H1 (cell line): ENCODE measurements at regions not wholly inside any gene's neighbourhood (a gene's known extent, or its start where the extent isn't known, plus 50 kb on each side); places are given as distances from the start of the nearest gene placed in this dataset.

Source experiments
- CTCF ChIA-PET: fragments of 300-600 bp; sonication (Branson Sonifier 250); formaldehyde crosslinking; loops from one replicate; lab custom pipeline; 2021; ENCODE audit not compliant: partially characterized antibody; lab: Charles Lee
- POLR2A ChIA-PET: fragments of 300-600 bp; sonication (Branson Sonifier 250); formaldehyde crosslinking; loops from one replicate; lab custom pipeline; 2021; ENCODE audit warnings: inconsistent platforms; ENCODE audit not compliant: partially characterized antibody; lab: Charles Lee
- DNase-seq, 2 experiments: peaks; one replicate each; pipeline versions ENCODE4 v3.0.0 to v3.0.0-alpha.2; 2010 to 2022; ENCODE audit warnings: low spot score in 2 of 2, low read depth in 1 of 2, mixed read lengths in 1 of 2
- FAIRE-seq: peaks from 2 replicates; lab custom pipeline; 2011; peaks lifted over from hg19 to GRCh38; lab: Jason Lieb, UNC
- H2AFZ ChIP-seq: 2 replicates; pipeline ENCODE4 v1.8.1; 2012; ENCODE audit warnings: low read length, inconsistent platforms
- H2AK5ac ChIP-seq: 2 replicates; pipeline ENCODE4 v1.6.1; 2013; ENCODE audit warnings: low read depth, low read length
- H2BK120ac ChIP-seq: replicated peaks from 2 replicates; pipeline ENCODE3; 2013; ENCODE audit warnings: low read depth, low read length, inconsistent platforms
- H2BK12ac ChIP-seq: 2 replicates; pipeline ENCODE4 v1.6.1; 2013; ENCODE audit warnings: low read depth, low read length
- H2BK15ac ChIP-seq: 2 replicates; pipeline ENCODE4 v1.6.1; 2013; ENCODE audit warnings: low read length
- H2BK20ac ChIP-seq: 2 replicates; pipeline ENCODE4 v1.6.1; 2013; ENCODE audit warnings: low read length
- H2BK5ac ChIP-seq: 2 replicates; pipeline ENCODE4 v1.6.1; 2013; ENCODE audit warnings: low read depth, low read length
- H3K14ac ChIP-seq: 2 replicates; pipeline ENCODE4 v1.6.1; 2013; ENCODE audit warnings: inconsistent platforms; ENCODE audit not compliant: insufficient read length
- H3K18ac ChIP-seq: 2 replicates; pipeline ENCODE4 v1.6.1; 2013; ENCODE audit warnings: low read length; ENCODE audit errors: extremely low read depth
- H3K23ac ChIP-seq: 2 replicates; pipeline ENCODE4 v1.6.1; 2013; ENCODE audit warnings: inconsistent platforms; ENCODE audit not compliant: insufficient read length
- H3K23me2 ChIP-seq: 2 replicates; pipeline ENCODE4 v1.6.1; 2013; ENCODE audit warnings: low read depth, low read length
- H3K27ac ChIP-seq: 2 replicates; pipeline ENCODE4 v1.6.1; 2011; ENCODE audit warnings: low read depth, low read length, inconsistent platforms
- H3K27me3 ChIP-seq, 4 experiments: replicated peaks in 1 of 4; 1 replicate in 1 of 4; 2 replicates in 3 of 4; pipeline versions ENCODE4 v1.6.1 to v1.8.1; 2011 to 2013; ENCODE audit warnings: low read length in 3 of 4, mild to moderate bottlenecking in 3 of 4, inconsistent platforms in 2 of 4, mixed read lengths in 2 of 4, moderate library complexity in 1 of 4; ENCODE audit not compliant: control insufficient read depth in 3 of 4, insufficient read depth in 3 of 4; ENCODE audit errors: extremely low read depth in 1 of 4
- H3K36me3 ChIP-seq, 4 experiments: 2 replicates each; pipeline versions ENCODE4 v1.6.1 to v1.8.1; 2011 to 2013; ENCODE audit warnings: mild to moderate bottlenecking in 4 of 4, low read length in 3 of 4, moderate library complexity in 2 of 4, control low read depth in 1 of 4, inconsistent platforms in 1 of 4; ENCODE audit not compliant: insufficient read depth in 4 of 4, control insufficient read depth in 2 of 4
- H3K4ac ChIP-seq: replicated peaks from 2 replicates; pipeline ENCODE3; 2013; ENCODE audit warnings: low read length, low read depth, mixed read lengths, inconsistent platforms; ENCODE audit not compliant: insufficient read length
- H3K4me1 ChIP-seq, 4 experiments: replicated peaks in 1 of 4; 1 replicate in 1 of 4; 2 replicates in 3 of 4; pipeline versions ENCODE4 v1.6.1 to v1.8.1; 2011 to 2013; ENCODE audit warnings: low read length in 3 of 4, inconsistent platforms in 2 of 4, mixed read lengths in 1 of 4; ENCODE audit not compliant: insufficient read depth in 4 of 4, control insufficient read depth in 3 of 4
- H3K4me2 ChIP-seq, 2 experiments: 2 replicates each; pipeline versions ENCODE4 v1.6.1 to v1.8.1; 2011 to 2013; ENCODE audit warnings: low read depth in 2 of 2, low read length in 2 of 2, control low read depth in 1 of 2, inconsistent platforms in 1 of 2, mild to moderate bottlenecking in 1 of 2; ENCODE audit not compliant: insufficient read depth in 1 of 2
- H3K4me3 ChIP-seq, 4 experiments: fragments of 200-600, 300-600 bp in 1 of 4; sonication (generic), shearing (Covaris generic), sonication (Bioruptor Twin) in 1 of 4; 2 replicates each; pipeline versions ENCODE4 v1.5.1 to v1.8.1; 2011 to 2016; ENCODE audit warnings: low read length in 4 of 4, low read depth in 3 of 4, control low read depth in 2 of 4, inconsistent platforms in 2 of 4, mild to moderate bottlenecking in 2 of 4, mixed read lengths in 1 of 4, moderate library complexity in 1 of 4; ENCODE audit not compliant: insufficient read depth in 2 of 4; ENCODE audit errors: extremely low read depth in 1 of 4
- H3K56ac ChIP-seq: replicated peaks from 2 replicates; pipeline ENCODE3; 2013; ENCODE audit warnings: low read depth, mild to moderate bottlenecking, mixed read lengths, low read length, inconsistent platforms; ENCODE audit not compliant: insufficient read length
- H3K79me1 ChIP-seq: 2 replicates; pipeline ENCODE4 v1.6.1; 2013; ENCODE audit warnings: low read depth, low read length, control low read depth
- H3K79me2 ChIP-seq, 2 experiments: 2 replicates each; pipeline versions ENCODE4 v1.6.1 to v1.8.1; 2012 to 2013; ENCODE audit warnings: low read length in 2 of 2, mild to moderate bottlenecking in 2 of 2, inconsistent platforms in 1 of 2; ENCODE audit not compliant: insufficient read depth in 2 of 2, control insufficient read depth in 1 of 2
- H3K9ac ChIP-seq, 4 experiments: replicated peaks in 1 of 4; 1 replicate in 1 of 4; 2 replicates in 3 of 4; pipeline versions ENCODE4 v1.6.1 to v1.8.1; 2011 to 2013; ENCODE audit warnings: low read depth in 3 of 4, low read length in 3 of 4, control low read depth in 2 of 4, mild to moderate bottlenecking in 2 of 4, moderate library complexity in 2 of 4, inconsistent platforms in 1 of 4; ENCODE audit errors: extremely low read depth in 1 of 4
- H3K9me3 ChIP-seq, 2 experiments: 2 replicates each; pipeline versions ENCODE4 v1.6.1 to v1.8.1; 2012 to 2013; ENCODE audit warnings: mild to moderate bottlenecking in 2 of 2, moderate library complexity in 2 of 2, control low read depth in 1 of 2, inconsistent platforms in 1 of 2, low read depth in 1 of 2, low read length in 1 of 2, mixed read lengths in 1 of 2; ENCODE audit not compliant: insufficient read depth in 2 of 2
- H4K20me1 ChIP-seq, 2 experiments: replicated peaks in 1 of 2; 2 replicates each; pipeline versions ENCODE3 to v1.8.1; 2011 to 2013; ENCODE audit warnings: inconsistent platforms in 2 of 2, low read length in 2 of 2, mild to moderate bottlenecking in 1 of 2; ENCODE audit not compliant: insufficient read depth in 2 of 2, control insufficient read depth in 1 of 2
- H4K5ac ChIP-seq: 2 replicates; pipeline ENCODE4 v1.6.1; 2013; ENCODE audit warnings: low read length, low read depth, mixed read lengths, inconsistent platforms; ENCODE audit not compliant: insufficient read length
- H4K8ac ChIP-seq: 2 replicates; pipeline ENCODE4 v1.8.0; 2013; ENCODE audit warnings: mild to moderate bottlenecking, moderate library complexity, low read length, inconsistent platforms; ENCODE audit not compliant: insufficient read depth; ENCODE audit errors: extremely low read depth
- H4K91ac ChIP-seq: replicated peaks from 2 replicates; pipeline ENCODE3; 2013; ENCODE audit warnings: low read length, mixed read lengths, inconsistent platforms; ENCODE audit not compliant: insufficient read length
- BACH1 ChIP-seq: IDR thresholded peaks from 2 replicates; pipeline ENCODE4 v1.6.1; 2012; ENCODE audit warnings: low read length, improper control_type of control experiment
- FOSL1 ChIP-seq: IDR thresholded peaks from 2 replicates; pipeline ENCODE4 v1.6.1; 2011; ENCODE audit warnings: mild to moderate bottlenecking, low read depth, low read length, moderate library complexity; ENCODE audit not compliant: insufficient read depth
- HDAC2 ChIP-seq, 2 experiments: fragments of 300-600 bp in 1 of 2; sonication (generic) in 1 of 2; IDR thresholded peaks; 2 replicates each; pipeline ENCODE4 v1.6.1; 2011 to 2012; ENCODE audit warnings: low read depth in 2 of 2, low read length in 2 of 2, mild to moderate bottlenecking in 2 of 2, moderate library complexity in 2 of 2, borderline replicate concordance in 1 of 2, inconsistent platforms in 1 of 2
- HDAC6 ChIP-seq: IDR thresholded peaks from one replicate; pipeline ENCODE4 v1.7.1; 2012; ENCODE audit warnings: low read depth, mild to moderate bottlenecking, inconsistent platforms, low read length, moderate library complexity
- KDM1A ChIP-seq: fragments of 200-600, 300-600 bp; sonication (generic); IDR thresholded peaks from 2 replicates; pipeline ENCODE4 v1.7.1; 2016; ENCODE audit warnings: mild to moderate bottlenecking, low read length, borderline replicate concordance
- NRF1 ChIP-seq: IDR thresholded peaks from 2 replicates; pipeline ENCODE4 v1.6.1; 2011; ENCODE audit warnings: mild to moderate bottlenecking, low read depth, low read length, improper control_type of control experiment
- PHF8 ChIP-seq: fragments of 200-600 bp; sonication (generic); conservative IDR thresholded peaks from 2 replicates; pipeline ENCODE4 v1.7.1; 2012; ENCODE audit warnings: low read depth, mild to moderate bottlenecking, inconsistent platforms, low read length, moderate library complexity
- POLR2A ChIP-seq, 2 experiments: IDR thresholded peaks; 1 replicate in 1 of 2; 2 replicates in 1 of 2; pipeline ENCODE4 v1.6.1; 2011; ENCODE audit warnings: low read depth in 2 of 2, low read length in 2 of 2, mild to moderate bottlenecking in 2 of 2; ENCODE audit errors: control extremely low read depth in 1 of 2
- RAD21 ChIP-seq, 2 experiments: IDR thresholded peaks in 1 of 2; conservative IDR thresholded peaks in 1 of 2; 2 replicates each; pipeline ENCODE4 v1.6.1; 2011; ENCODE audit warnings: low read depth in 2 of 2, low read length in 2 of 2, improper control_type of control experiment in 1 of 2, inconsistent platforms in 1 of 2, mild to moderate bottlenecking in 1 of 2, moderate library complexity in 1 of 2
- RNF2 ChIP-seq: fragments of 200-900, 300-1000 bp; sonication (generic); IDR thresholded peaks from 2 replicates; pipeline ENCODE4 v1.7.1; 2016; ENCODE audit warnings: borderline replicate concordance, low read depth, mild to moderate bottlenecking, antibody characterized with exemption, low read length; ENCODE audit not compliant: poor library complexity, severe bottlenecking; ENCODE audit errors: missing control alignments
- SP4 ChIP-seq: IDR thresholded peaks from 2 replicates; pipeline ENCODE4 v1.6.1; 2012; ENCODE audit warnings: low read length, inconsistent platforms
- SRF ChIP-seq: IDR thresholded peaks from 2 replicates; pipeline ENCODE4 v1.6.1; 2011; ENCODE audit warnings: mild to moderate bottlenecking, low read depth, low read length, moderate library complexity
- TAF1 ChIP-seq: IDR thresholded peaks from 2 replicates; pipeline ENCODE4 v1.6.1; 2011; ENCODE audit warnings: mild to moderate bottlenecking, low read depth, low read length
- WGBS, 2 experiments: shearing (Covaris generic) in 1 of 2; methylation state at CpG; one replicate each; pipeline versions ENCODE4 v1.1.6 to v1.1.7; 2013 to 2015; ENCODE audit warnings: low lambda C conversion rate in 2 of 2, mixed read lengths in 2 of 2, inconsistent platforms in 1 of 2, low coverage in 1 of 2, missing lambda C conversion rate in 1 of 2; ENCODE audit not compliant: insufficient replicate concordance in 2 of 2, insufficient coverage in 1 of 2, insufficient read length in 1 of 2; ENCODE audit errors: extremely low coverage in 1 of 2, missing lambda C conversion rate in 1 of 2; 5-methylcytosine and 5-hydroxymethylcytosine counted together

DNA sequence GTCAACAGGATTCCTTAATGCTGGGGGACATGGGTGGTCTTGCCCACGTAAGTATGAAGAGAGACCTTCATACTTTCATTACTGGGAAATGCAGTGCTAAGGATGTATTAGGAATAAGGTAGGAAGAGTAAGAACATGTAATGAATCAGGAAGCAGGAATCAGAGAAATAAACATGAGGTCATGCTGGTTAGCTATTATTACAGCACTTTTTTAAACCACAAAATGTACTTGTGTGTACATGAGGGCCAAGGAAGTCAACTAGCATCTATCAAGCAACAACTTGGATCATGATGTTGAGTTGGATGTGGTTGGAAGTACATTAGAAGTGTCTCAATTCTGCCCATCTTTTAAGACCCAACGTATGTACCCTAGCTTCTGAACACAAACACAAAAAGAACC lies 63.5 kb upstream of the E2F3 start:
- Histone ChIP-seq H3K56ac (no peak overlapping the region), H2BK5ac (no peak overlapping the region), H4K8ac (no peak overlapping the region), H4K5ac (no peak overlapping the region), H2BK120ac (no peak overlapping the region), H3K36me3 (no peaks in the 10 kb centered on the region), H3K4me3 (no peak overlapping the region), H2AK5ac (no peak overlapping the region), H4K91ac (no peak overlapping the region), H3K9me3 (no peaks in the 10 kb centered on the region), H3K4me1 (no peaks in the 10 kb centered on the region), H3K23me2 (no peaks in the 10 kb centered on the region), H3K23ac (no peak overlapping the region), H3K14ac (no peak overlapping the region), H2BK15ac (no peak overlapping the region), H3K4ac (no peak overlapping the region), H3K9ac (no peak overlapping the region), H2BK20ac (no peak overlapping the region), H3K18ac (no peak overlapping the region), H4K20me1 (no peaks in the 10 kb centered on the region), H3K27ac (no peak overlapping the region), H3K79me2 (no peaks in the 10 kb centered on the region), H3K4me2 (no peak overlapping the region), H3K79me1 (no peaks in the 10 kb centered on the region), H2BK12ac (no peak overlapping the region), H3K27me3 (no peaks in the 10 kb centered on the region), H2AFZ (no peak overlapping the region)
- TF ChIP-seq PHF8: no peak
- TF ChIP-seq BACH1: no peak
- no peak for TF ChIP-seq RAD21 (IDR thresholded peaks at IDR 0.05 in 1 of 2, conservative IDR thresholded peaks at IDR 0.05 in 1 of 2; ENCODE audit: low read depth in 2 of 2, low read length in 2 of 2)
- TF ChIP-seq FOSL1: no peak
- no peak for TF ChIP-seq SRF
- no peak for TF ChIP-seq NRF1
- no peak for TF ChIP-seq SP4
- no peak for TF ChIP-seq HDAC6
- no peak for TF ChIP-seq RNF2
- no peak for TF ChIP-seq POLR2A (IDR thresholded peaks at IDR 0.05; ENCODE audit: control extremely low read depth in 1 of 2, low read depth in 2 of 2, low read length in 2 of 2)
- TF ChIP-seq KDM1A: no peak
- TF ChIP-seq HDAC2 (IDR thresholded peaks at IDR 0.05; ENCODE audit: borderline replicate concordance in 1 of 2, low read depth in 2 of 2, low read length in 2 of 2): no peak
- TF ChIP-seq TAF1: no peak
- POLR2A ChIA-PET: interaction anchor here (1.0 kb wide), 1 partner anchor 86 kb away, joined by 4 read pairs; no protein-coding TSS in a partner anchor
- 92% methylated on average over 2 of the region's 2 CpGs; no CpG with 5 or more reads in 1 of the 2 experiments for WGBS, 2 experiments
- CTCF ChIA-PET: interaction anchor here (1.0 to 1.1 kb wide), 2 partner anchors 32 to 191 kb away, joined by 3 read pairs; no protein-coding TSS in a partner anchor
- DNase-seq (no peak), FAIRE-seq (no peak)
